ENCODE measurements at regions not wholly inside any gene's neighbourhood (a gene's known extent, or its start where the extent isn't known, plus 50 kb on each side); places are given as distances from the start of the nearest gene placed in this dataset.

DNA sequence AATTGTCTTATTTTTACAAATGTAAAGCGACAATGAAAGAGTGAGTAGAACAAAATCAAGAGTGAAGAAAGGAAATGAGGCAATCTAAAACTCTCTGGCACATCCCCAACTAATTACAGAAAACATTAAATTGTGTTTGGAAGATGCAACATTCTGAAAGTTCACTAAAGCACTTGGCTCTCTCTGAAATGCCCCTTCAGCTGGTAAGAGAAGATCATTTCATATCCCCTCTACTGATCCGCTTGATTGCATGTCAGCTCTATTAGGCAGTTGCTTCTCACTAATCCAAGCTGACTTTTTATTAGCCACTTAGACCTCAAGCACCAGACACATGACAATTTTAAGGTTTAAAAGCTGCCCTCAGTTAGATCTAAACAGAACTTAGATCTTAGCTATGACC lies 262.8 kb upstream of the PRMT6 start:
- no peak for TF ChIP-seq POLR2A (IDR thresholded peaks at IDR 0.05; ENCODE audit: low read depth, low read length)
- TF ChIP-seq POLR2AphosphoS5 (IDR thresholded peaks at IDR 0.05; ENCODE audit: low read depth, low read length) = no peak
- TF ChIP-seq TAF1 (IDR thresholded peaks at IDR 0.05; ENCODE audit: borderline replicate concordance, low read depth, low read length) = no peak
